Smooth muscle cell (in vitro differentiated cells): ENCODE measurements at regions not wholly inside any gene's neighbourhood (a gene's known extent, or its start where the extent isn't known, plus 50 kb on each side); places are given as distances from the start of the nearest gene placed in this dataset.

Experiments used
- DNase-seq: peaks from one replicate; lab custom pipeline; 2025; ENCODE audit not compliant: unreplicated experiment; lab: John Stamatoyannopoulos, UW
- H2AFZ ChIP-seq: fragments of 200-600 bp; sonication (generic); 2 replicates; pipeline ENCODE4 v1.6.0; 2016; ENCODE audit warnings: antibody characterized with exemption, low read depth, mild to moderate bottlenecking
- H3F3A ChIP-seq: fragments of 200-600 bp; sonication (generic); 2 replicates; pipeline ENCODE4 v1.6.0; 2017; ENCODE audit warnings: antibody characterized with exemption, low read depth
- H3K27ac ChIP-seq: fragments of 200-600 bp; sonication (generic); 2 replicates; pipeline ENCODE4 v1.5.1; 2016; ENCODE audit warnings: low read depth, mild to moderate bottlenecking
- H3K27me3 ChIP-seq: fragments of 200-600 bp; sonication (generic); 2 replicates; pipeline ENCODE4 v1.6.1; 2016; ENCODE audit warnings: low read depth, mild to moderate bottlenecking
- H3K36me3 ChIP-seq: fragments of 200-600 bp; sonication (generic); 2 replicates; pipeline ENCODE4 v1.5.1; 2016; ENCODE audit warnings: low read depth
- H3K4me1 ChIP-seq: fragments of 200-600 bp; sonication (generic); 2 replicates; pipeline ENCODE4 v1.5.1; 2016; ENCODE audit warnings: low read depth
- H3K4me2 ChIP-seq: fragments of 200-600 bp; sonication (generic); 2 replicates; pipeline ENCODE4 v1.6.0; 2016; ENCODE audit warnings: mild to moderate bottlenecking
- H3K4me3 ChIP-seq: fragments of 200-600 bp; sonication (generic); 2 replicates; pipeline ENCODE4 v1.5.1; 2016; ENCODE audit warnings: mild to moderate bottlenecking
- H3K79me2 ChIP-seq: fragments of 200-600 bp; sonication (generic); 2 replicates; pipeline ENCODE4 v1.6.0; 2016; ENCODE audit warnings: low read depth, mild to moderate bottlenecking
- H3K9ac ChIP-seq: fragments of 200-600 bp; sonication (generic); 2 replicates; pipeline ENCODE4 v1.6.0; 2016; ENCODE audit warnings: low read depth
- H3K9me3 ChIP-seq: fragments of 200-600 bp; sonication (generic); replicated peaks from 2 replicates; pipeline ENCODE4 v1.5.1; 2016; ENCODE audit warnings: low read depth
- H4K20me1 ChIP-seq: fragments of 200-600 bp; sonication (generic); 2 replicates; pipeline ENCODE4 v1.6.0; 2016; ENCODE audit warnings: low read depth
- WGBS: methylation state at CpG from one replicate; pipeline ENCODE4 v1.1.7; 2016; ENCODE audit warnings: low lambda C conversion rate; 5-methylcytosine and 5-hydroxymethylcytosine counted together
- TF ChIP-seq, protein P1 (sequence below): fragments of 200-600 bp; sonication (generic); IDR thresholded peaks from 2 replicates; pipeline ENCODE4 v1.5.1; 2017; ENCODE audit warnings: borderline replicate concordance, mild to moderate bottlenecking, antibody characterized with exemption; ENCODE audit not compliant: insufficient read depth, poor library complexity, severe bottlenecking

DNA sequence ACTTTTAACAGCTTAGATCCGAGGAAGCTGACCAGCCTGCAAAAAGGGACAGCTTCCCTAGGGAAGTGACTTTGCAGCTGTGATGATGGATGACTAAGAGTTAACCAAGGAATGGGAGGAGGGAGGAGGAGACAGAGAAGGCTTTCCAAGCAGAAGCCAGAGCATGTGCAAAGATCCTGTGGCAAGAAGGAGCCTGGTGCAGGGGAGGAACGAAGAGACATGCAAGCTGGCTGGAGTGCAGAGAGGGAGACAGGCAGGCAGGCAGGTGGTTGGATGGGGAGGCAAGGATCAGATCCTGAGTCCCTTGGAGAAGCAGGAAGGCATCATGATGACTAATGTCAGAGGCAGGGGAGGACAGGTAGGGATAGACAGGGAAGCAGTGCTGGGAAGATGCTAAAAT, 148.8 kb downstream of the PFKFB3 start:
- Histone ChIP-seq H2AFZ (no peak overlapping the region), H3K79me2 (no peaks in the 10 kb centered on the region), H3K9ac (no peak overlapping the region), H3K27me3 (no peaks in the 10 kb centered on the region), H3K4me1 (no peaks in the 10 kb centered on the region), H3F3A (no peaks in the 10 kb centered on the region), H3K27ac (no peak overlapping the region), H3K36me3 (no peaks in the 10 kb centered on the region), H3K4me3 (no peak overlapping the region), H3K4me2 (no peak overlapping the region), H3K9me3 (no peaks in the 10 kb centered on the region), H4K20me1 (no peaks in the 10 kb centered on the region)
- TF ChIP-seq, protein P1, sequence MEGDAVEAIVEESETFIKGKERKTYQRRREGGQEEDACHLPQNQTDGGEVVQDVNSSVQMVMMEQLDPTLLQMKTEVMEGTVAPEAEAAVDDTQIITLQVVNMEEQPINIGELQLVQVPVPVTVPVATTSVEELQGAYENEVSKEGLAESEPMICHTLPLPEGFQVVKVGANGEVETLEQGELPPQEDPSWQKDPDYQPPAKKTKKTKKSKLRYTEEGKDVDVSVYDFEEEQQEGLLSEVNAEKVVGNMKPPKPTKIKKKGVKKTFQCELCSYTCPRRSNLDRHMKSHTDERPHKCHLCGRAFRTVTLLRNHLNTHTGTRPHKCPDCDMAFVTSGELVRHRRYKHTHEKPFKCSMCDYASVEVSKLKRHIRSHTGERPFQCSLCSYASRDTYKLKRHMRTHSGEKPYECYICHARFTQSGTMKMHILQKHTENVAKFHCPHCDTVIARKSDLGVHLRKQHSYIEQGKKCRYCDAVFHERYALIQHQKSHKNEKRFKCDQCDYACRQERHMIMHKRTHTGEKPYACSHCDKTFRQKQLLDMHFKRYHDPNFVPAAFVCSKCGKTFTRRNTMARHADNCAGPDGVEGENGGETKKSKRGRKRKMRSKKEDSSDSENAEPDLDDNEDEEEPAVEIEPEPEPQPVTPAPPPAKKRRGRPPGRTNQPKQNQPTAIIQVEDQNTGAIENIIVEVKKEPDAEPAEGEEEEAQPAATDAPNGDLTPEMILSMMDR, result no peak
- WGBS, result 85% methylated on average over 2 of the region's 2 CpGs
- no peak for DNase-seq

DNA sequence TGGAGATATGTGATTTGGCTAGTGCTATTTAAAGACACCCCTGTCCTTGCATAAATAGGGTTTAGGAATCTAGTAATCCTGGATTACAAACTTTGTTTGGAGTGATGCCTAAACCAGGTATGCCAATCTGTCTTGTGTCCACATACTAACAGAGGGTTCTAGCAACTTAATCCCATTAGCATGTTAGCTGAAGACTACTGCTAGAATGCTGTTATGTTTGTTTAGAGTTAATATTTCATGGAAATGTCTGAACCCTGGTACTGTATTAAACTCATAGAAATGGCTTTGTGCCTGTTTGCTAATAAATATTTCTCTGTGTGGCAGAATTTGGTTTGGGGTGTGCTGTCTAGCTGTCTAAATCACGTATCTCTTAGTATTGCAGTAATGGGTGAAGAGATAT, 150.8 kb downstream of the PFKFB3 start:
- no peak overlapping the region for H2AFZ ChIP-seq
- H3F3A ChIP-seq, result no peaks in the 10 kb centered on the region
- H4K20me1 ChIP-seq, result no peaks in the 10 kb centered on the region
- H3K4me2 ChIP-seq, result no peak overlapping the region
- H3K9me3 ChIP-seq, result no peaks in the 10 kb centered on the region
- WGBS, result 95% methylated on average over 1 of the region's 1 CpG
- TF ChIP-seq, protein P1, result no peak
- no peak for DNase-seq
- H3K4me3 ChIP-seq, result no peak overlapping the region
- H3K79me2 ChIP-seq, result no peaks in the 10 kb centered on the region
- H3K9ac ChIP-seq, result no peak overlapping the region
- H3K27ac ChIP-seq, result no peak overlapping the region
- H3K36me3 ChIP-seq, result no peaks in the 10 kb centered on the region
- no peaks in the 10 kb centered on the region for H3K27me3 ChIP-seq
- no peaks in the 10 kb centered on the region for H3K4me1 ChIP-seq

DNA sequence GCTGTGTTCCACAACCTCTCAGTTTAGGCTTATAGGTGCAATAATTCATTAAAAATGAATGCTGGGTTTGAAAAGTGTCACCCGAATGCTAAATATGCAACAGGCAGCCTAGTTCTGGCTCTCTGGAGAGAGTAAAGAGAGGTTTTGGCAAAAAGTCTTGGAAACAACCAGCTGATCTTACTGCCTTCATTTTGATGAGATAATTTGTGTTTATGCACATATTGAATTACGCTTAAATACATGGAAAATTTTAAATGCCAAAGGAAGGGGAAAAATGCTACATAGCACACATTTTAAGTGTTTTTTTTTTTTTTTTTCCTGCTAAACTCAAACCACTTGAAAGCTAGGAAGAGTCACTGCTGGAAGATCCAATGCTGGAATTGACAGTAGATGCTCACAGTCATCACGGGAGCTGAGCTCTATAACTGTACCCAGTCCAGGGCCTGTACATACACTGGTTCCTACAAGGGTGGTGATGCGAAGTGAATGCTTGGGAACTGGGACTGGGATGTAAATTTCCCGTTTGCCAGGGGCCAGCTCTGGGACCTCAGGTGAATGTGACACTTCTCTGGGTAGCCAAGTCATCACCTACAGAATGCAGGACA, 151.5 kb downstream of the PFKFB3 start:
- H3K9me3 ChIP-seq, result no peaks in the 10 kb centered on the region
- no peak overlapping the region for H3K4me3 ChIP-seq
- no peak overlapping the region for H3K9ac ChIP-seq
- H3K27me3 ChIP-seq, result no peaks in the 10 kb centered on the region
- WGBS, result 94% methylated on average over 5 of the region's 5 CpGs
- no peak overlapping the region for H3K4me2 ChIP-seq
- H4K20me1 ChIP-seq, result no peaks in the 10 kb centered on the region
- H3F3A ChIP-seq, result no peaks in the 10 kb centered on the region
- H3K36me3 ChIP-seq, result no peaks in the 10 kb centered on the region
- TF ChIP-seq, protein P1, result no peak
- DNase-seq, result no peak
- no peaks in the 10 kb centered on the region for H3K4me1 ChIP-seq
- H3K27ac ChIP-seq, result no peak overlapping the region
- H3K79me2 ChIP-seq, result no peaks in the 10 kb centered on the region
- no peak overlapping the region for H2AFZ ChIP-seq

DNA sequence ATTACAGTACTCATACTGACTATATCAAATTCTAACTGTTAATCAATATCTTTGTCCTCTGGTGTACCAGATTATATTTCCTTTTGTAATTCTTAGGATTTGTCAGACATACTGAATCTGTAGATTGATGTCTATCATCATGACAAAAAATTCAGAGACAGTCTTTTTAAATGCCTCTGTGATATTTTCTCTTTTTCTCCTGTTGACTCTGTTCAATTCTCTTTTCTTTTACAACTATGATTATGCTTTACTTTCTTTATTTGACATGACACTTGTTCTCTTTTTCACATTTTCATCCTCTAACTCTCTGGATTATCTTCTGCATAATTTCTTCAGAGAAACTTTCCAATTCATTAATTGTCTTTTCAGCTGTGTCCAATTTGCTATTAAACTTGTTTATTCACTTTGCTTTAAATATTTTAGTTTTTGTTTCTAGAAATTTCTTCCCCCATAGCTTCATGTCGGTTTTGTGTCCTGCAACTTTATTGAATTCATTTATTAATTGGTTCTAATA, 153.6 kb downstream of the PFKFB3 start:
- Histone ChIP-seq H2AFZ (no peak overlapping the region), H3K4me2 (no peak overlapping the region), H3K27me3 (no peaks in the 10 kb centered on the region), H3K9me3 (no peaks in the 10 kb centered on the region), H3K36me3 (no peaks in the 10 kb centered on the region), H3F3A (no peaks in the 10 kb centered on the region), H3K4me3 (no peak overlapping the region), H3K79me2 (no peaks in the 10 kb centered on the region), H3K27ac (no peak overlapping the region), H3K9ac (no peak overlapping the region), H3K4me1 (no peaks in the 10 kb centered on the region), H4K20me1 (no peaks in the 10 kb centered on the region)
- TF ChIP-seq, protein P1, result no peak
- no peak for DNase-seq
- 86% methylated on average over 1 of the region's 1 CpG for WGBS
